ENCODE measurements at regions not wholly inside any gene's neighbourhood (a gene's known extent, or its start where the extent isn't known, plus 50 kb on each side); places are given as distances from the start of the nearest gene placed in this dataset.

- Histone ChIP-seq H2BK120ac (ENCODE audit: low read depth, low read length) (no peak overlapping the region), H2AK9ac (replicated peaks; ENCODE audit: low read depth, low read length, poor library complexity) (no peak overlapping the region), H3K4ac (ENCODE audit: low read depth, low read length) (no peak overlapping the region), H4K91ac (ENCODE audit: insufficient read depth, low read depth, low read length) (no peak overlapping the region), H3K27me3 (ENCODE audit: control insufficient read depth, insufficient read depth, low read length) (no peaks in the 10 kb centered on the region), H2BK5ac (ENCODE audit: low read depth, low read length, poor library complexity, severe bottlenecking) (no peak overlapping the region), H3K23ac (ENCODE audit: low read depth, low read length) (no peak overlapping the region), H4K20me1 (ENCODE audit: insufficient read depth, low read length) (no peaks in the 10 kb centered on the region), H3K4me1 (ENCODE audit: control insufficient read depth, insufficient read depth, low read length) (no peaks in the 10 kb centered on the region), H4K8ac (ENCODE audit: low read depth in 2 of 2, low read length in 2 of 2) (no peak overlapping the region), H3K18ac (ENCODE audit: low read depth, low read length) (no peak overlapping the region), H3K9me1 (ENCODE audit: insufficient read depth, low read length) (no peaks in the 10 kb centered on the region), H2AFZ (replicated peaks; ENCODE audit: low read length, poor library complexity) (no peak overlapping the region), H2BK20ac (ENCODE audit: low read depth, low read length) (no peak overlapping the region), H3K9me3 (ENCODE audit: control insufficient read depth, insufficient read depth, low read length) (peaks cover 2% of the 10 kb centered on the region; the same call in 1 of the 2 replicates), H3K4me2 (ENCODE audit: low read depth, low read length) (no peak overlapping the region), H3K27ac (ENCODE audit: insufficient read depth, low read length) (no peak overlapping the region), H3K79me1 (ENCODE audit: low read depth in 1 of 2, low read length in 2 of 2) (no peaks in the 10 kb centered on the region), H3K9ac (ENCODE audit: low read depth, low read length) (no peak overlapping the region), H3K56ac (ENCODE audit: extremely low read depth, insufficient read depth, low read length) (no peak overlapping the region), H3K14ac (replicated peaks; ENCODE audit: low read depth, low read length) (no peak overlapping the region), H4K5ac (ENCODE audit: low read depth, low read length) (no peak overlapping the region), H2BK15ac (ENCODE audit: low read depth, low read length) (no peak overlapping the region), H2AK5ac (ENCODE audit: low read depth, low read length) (no peak overlapping the region), H3K4me3 (ENCODE audit: insufficient read depth, low read depth, low read length) (no peak overlapping the region), H3K36me3 (ENCODE audit: control insufficient read depth, insufficient read depth, low read length) (no peaks in the 10 kb centered on the region)
- intact Hi-C loops (cut with micrococcal nuclease) (no loop called here), in situ Hi-C loops (cut with MboI; ENCODE audit: low sequenced_read_pairs) (no loop called here), dilution Hi-C loops (cut with HindIII; ENCODE audit: low sequenced_read_pairs, unreplicated experiment) (no loop called here)
- POLR2A ChIA-PET (ENCODE audit: unreplicated experiment), result no interaction called here
- no peak for DNase-seq
- BruUV-seq (replicated peaks), result no TSS peak
- ATAC-seq (ENCODE audit: low read depth), result no peak
- TF ChIP-seq USF2 (IDR thresholded peaks at IDR 0.05; ENCODE audit: low read depth, low read length), result no peak
- CTCF ChIA-PET, result no interaction called here
- no CpG with 5 or more reads among the region's 1 CpG for WGBS, 2 experiments (ENCODE audit: extremely low coverage in 2 of 2, insufficient read length in 1 of 2)
Measured at GRCh38 chr11:90738799-90739198, 516.0 kb upstream of the CHORDC1 start.

All from IMR-90 (cell line).